Effector memory CD4-positive, alpha-beta T cell (primary cell): ENCODE measurements at regions not wholly inside any gene's neighbourhood (a gene's known extent, or its start where the extent isn't known, plus 50 kb on each side); places are given as distances from the start of the nearest gene placed in this dataset.

Experiments used
- DNase-seq, 3 donors: peaks; one replicate each; pipeline ENCODE4 v3.0.0-alpha.2; 2020
- H3K27ac ChIP-seq: 2 replicates; pipeline ENCODE4 v1.7.0; 2013; ENCODE audit warnings: mild to moderate bottlenecking, low read length, moderate library complexity; ENCODE audit not compliant: insufficient read depth, poor library complexity, severe bottlenecking
- H3K27me3 ChIP-seq: replicated peaks from 2 replicates; pipeline ENCODE4 v1.7.0; 2013; ENCODE audit warnings: mild to moderate bottlenecking, low read length; ENCODE audit not compliant: insufficient read depth, control insufficient read depth, poor library complexity, severe bottlenecking
- H3K36me3 ChIP-seq: 2 replicates; pipeline ENCODE4 v1.7.0; 2013; ENCODE audit warnings: mild to moderate bottlenecking, low read length, moderate library complexity; ENCODE audit not compliant: control insufficient read depth, insufficient read depth
- H3K4me1 ChIP-seq: 2 replicates; pipeline ENCODE4 v1.7.0; 2013; ENCODE audit warnings: low read length, mild to moderate bottlenecking; ENCODE audit not compliant: control insufficient read depth, insufficient read depth, poor library complexity, severe bottlenecking
- H3K4me3 ChIP-seq: 2 replicates; pipeline ENCODE4 v1.7.0; 2013; ENCODE audit warnings: low read length, low read depth, mild to moderate bottlenecking; ENCODE audit not compliant: insufficient read depth, poor library complexity, severe bottlenecking
- H3K9me3 ChIP-seq: 2 replicates; pipeline ENCODE4 v1.7.0; 2013; ENCODE audit warnings: mild to moderate bottlenecking, low read length, moderate library complexity; ENCODE audit not compliant: control insufficient read depth

DNA sequence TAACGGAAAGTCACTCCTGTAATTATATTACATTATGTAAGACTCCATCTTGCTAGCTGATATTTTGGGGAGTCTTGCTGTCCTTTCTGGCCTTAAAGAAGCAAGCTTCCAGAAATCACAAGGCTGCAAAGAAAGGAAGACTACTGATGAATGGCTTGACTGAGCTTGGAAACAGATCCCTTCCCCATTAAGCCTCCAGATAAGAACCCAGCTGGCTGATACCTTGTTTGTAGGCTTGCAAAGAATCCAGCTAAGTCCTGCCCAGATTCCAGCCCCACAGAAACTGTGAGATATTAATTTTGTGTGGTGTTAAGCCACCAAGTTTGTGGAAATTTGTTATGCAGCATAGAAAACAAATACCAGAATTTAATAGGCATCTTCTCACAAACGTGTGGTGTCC is 49.9 kb upstream of the TMEM106B start:
- Histone ChIP-seq H3K27ac (no peak overlapping the region), H3K27me3 (no peaks in the 10 kb centered on the region), H3K4me1 (no peaks in the 10 kb centered on the region), H3K36me3 (no peaks in the 10 kb centered on the region), H3K4me3 (no peak overlapping the region), H3K9me3 (no peaks in the 10 kb centered on the region)
- DNase-seq, result no peak
